ACC112 (cell line): ENCODE measurements at regions not wholly inside any gene's neighbourhood (a gene's known extent, or its start where the extent isn't known, plus 50 kb on each side); places are given as distances from the start of the nearest gene placed in this dataset.
A peak's percentile ranks its signal among the peaks of the same experiment; 100 is the strongest.

ENCODE experiments used
- H2AFZ ChIP-seq: fragments of 200-600 bp; sonication (generic); one replicate; pipeline ENCODE4 v1.6.0; 2017; ENCODE audit warnings: antibody characterized with exemption, low read length; ENCODE audit not compliant: unreplicated experiment
- H3K27ac ChIP-seq: fragments of 200-600 bp; sonication (generic); 2 replicates; pipeline ENCODE4 v1.5.1; 2014; ENCODE audit warnings: low read depth, mild to moderate bottlenecking, antibody characterized with exemption, low read length, moderate library complexity
- H3K27me3 ChIP-seq: fragments of 200-600 bp; sonication (generic); 2 replicates; pipeline ENCODE4 v1.6.1; 2014; ENCODE audit warnings: mild to moderate bottlenecking, antibody characterized with exemption, low read length, moderate library complexity, mixed read lengths; ENCODE audit not compliant: insufficient read depth
- H3K36me3 ChIP-seq: fragments of 200-600 bp; sonication (generic); 2 replicates; pipeline ENCODE4 v1.6.1; 2016; ENCODE audit warnings: mild to moderate bottlenecking, antibody characterized with exemption, low read length, moderate library complexity, mixed read lengths; ENCODE audit not compliant: insufficient read depth
- H3K4me1 ChIP-seq: fragments of 200-600 bp; sonication (generic); one replicate; pipeline ENCODE4 v1.6.1; 2016; ENCODE audit warnings: low read length, mixed read lengths; ENCODE audit not compliant: insufficient read depth, unreplicated experiment, control insufficient read depth
- H3K4me3 ChIP-seq: fragments of 200-600 bp; sonication (generic); 2 replicates; pipeline ENCODE4 v1.5.1; 2014; ENCODE audit warnings: mild to moderate bottlenecking, low read depth, low read length
- H3K79me2 ChIP-seq: fragments of 200-600 bp; sonication (generic); one replicate; pipeline ENCODE4 v1.6.0; 2016; ENCODE audit warnings: low read length; ENCODE audit not compliant: control insufficient read depth, unreplicated experiment, insufficient read depth

DNA sequence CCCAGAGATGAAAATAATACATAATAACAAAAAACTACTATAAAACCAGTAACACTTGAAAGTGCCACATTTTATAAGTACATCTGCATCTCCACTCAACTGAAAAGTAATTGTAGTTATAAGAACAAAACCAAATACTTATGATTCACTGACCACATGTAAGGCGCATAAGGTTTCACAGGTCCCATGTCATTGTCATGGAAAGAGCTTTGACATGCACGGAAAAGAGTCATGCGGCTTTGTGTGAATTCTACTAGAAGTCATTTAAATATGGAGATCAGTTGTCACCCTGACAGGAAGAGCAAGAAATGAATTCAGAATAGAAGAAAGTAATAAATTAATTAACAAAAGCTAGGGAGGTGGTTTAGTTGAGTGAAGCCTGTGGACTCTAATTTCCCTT lies 459.1 kb downstream of the CDH2 start:
- no peaks in the 10 kb centered on the region for H3K36me3 ChIP-seq
- no peaks in the 10 kb centered on the region for H3K27me3 ChIP-seq
- no peaks in the 10 kb centered on the region for H3K79me2 ChIP-seq
- H2AFZ ChIP-seq = no peak overlapping the region
- no peak overlapping the region for H3K27ac ChIP-seq
- peaks cover 25% of the 10 kb centered on the region for H3K4me1 ChIP-seq
- H3K4me3 ChIP-seq = no peak overlapping the region

DNA sequence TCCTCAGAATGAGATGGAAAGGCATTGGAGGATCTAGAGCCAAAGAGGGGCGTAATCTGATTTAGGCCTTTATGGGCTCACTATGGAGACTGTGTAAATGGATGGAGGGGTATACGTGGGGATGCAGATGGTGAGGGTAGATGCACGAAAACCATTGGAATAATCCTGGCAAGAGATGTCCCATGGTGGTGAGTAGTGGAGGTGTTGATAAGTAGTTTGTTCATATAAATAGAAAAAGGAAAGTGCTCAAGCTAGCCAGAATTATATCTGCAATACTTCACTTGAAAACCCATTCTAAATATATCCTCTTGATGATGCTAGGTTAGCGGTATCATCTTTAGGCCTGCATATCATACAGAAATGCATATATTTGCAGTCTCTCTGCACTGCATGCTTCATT lies 459.7 kb downstream of the CDH2 start:
- no peaks in the 10 kb centered on the region for H3K27me3 ChIP-seq
- no peak overlapping the region for H3K27ac ChIP-seq
- H3K4me1 ChIP-seq = peaks cover 27% of the 10 kb centered on the region
- no peak overlapping the region for H3K4me3 ChIP-seq
- no peak overlapping the region for H2AFZ ChIP-seq
- no peaks in the 10 kb centered on the region for H3K36me3 ChIP-seq
- no peaks in the 10 kb centered on the region for H3K79me2 ChIP-seq

DNA sequence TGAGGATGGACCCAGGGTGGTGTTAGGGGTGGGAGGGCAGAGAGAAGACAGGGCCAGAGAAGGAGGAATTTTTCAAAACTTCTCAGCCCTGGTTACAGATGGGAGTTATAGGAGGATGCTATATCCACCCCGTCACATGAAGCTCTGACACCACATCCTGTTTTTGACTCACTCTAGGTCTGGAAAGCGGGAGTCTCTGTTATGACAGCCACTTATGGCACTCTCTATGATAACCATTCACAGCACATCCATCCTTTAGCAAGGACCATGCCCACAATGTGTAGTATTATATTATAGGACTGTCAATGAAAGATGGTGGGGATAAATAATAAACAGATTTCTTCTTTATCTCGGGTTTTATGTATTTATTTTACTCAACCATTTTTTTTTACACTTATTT lies 461.2 kb downstream of the CDH2 start:
- H3K79me2 ChIP-seq = no peaks in the 10 kb centered on the region
- H3K36me3 ChIP-seq = no peaks in the 10 kb centered on the region
- no peak overlapping the region for H3K4me3 ChIP-seq
- peaks cover 37% of the 10 kb centered on the region for H3K4me1 ChIP-seq
- no peak overlapping the region for H2AFZ ChIP-seq
- no peaks in the 10 kb centered on the region for H3K27me3 ChIP-seq
- H3K27ac ChIP-seq = no peak overlapping the region

DNA sequence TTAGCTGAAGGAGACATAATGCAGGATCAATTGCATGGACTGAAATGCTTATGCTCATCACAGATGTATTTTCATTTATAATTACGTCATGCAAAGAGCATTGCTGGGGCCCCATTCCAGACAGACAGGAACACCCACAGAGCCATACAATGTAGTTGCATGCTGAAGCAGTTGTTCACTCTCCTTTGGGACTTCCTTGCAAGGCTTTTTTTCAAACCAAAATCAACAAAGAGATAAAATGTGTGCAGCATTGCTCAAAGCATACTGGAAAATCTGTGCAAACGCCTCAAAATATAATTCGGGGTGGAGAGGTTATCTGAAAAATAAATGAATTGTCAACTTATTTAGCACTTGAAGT lies 463.2 kb downstream of the CDH2 start:
- Histone ChIP-seq H3K27ac (peak overlapping the region; percentile 68), H2AFZ (peak overlapping the region; percentile 46), H3K79me2 (no peaks in the 10 kb centered on the region), H3K27me3 (no peaks in the 10 kb centered on the region), H3K36me3 (no peaks in the 10 kb centered on the region), H3K4me3 (peak overlapping the region; percentile 42), H3K4me1 (peaks cover 37% of the 10 kb centered on the region)

DNA sequence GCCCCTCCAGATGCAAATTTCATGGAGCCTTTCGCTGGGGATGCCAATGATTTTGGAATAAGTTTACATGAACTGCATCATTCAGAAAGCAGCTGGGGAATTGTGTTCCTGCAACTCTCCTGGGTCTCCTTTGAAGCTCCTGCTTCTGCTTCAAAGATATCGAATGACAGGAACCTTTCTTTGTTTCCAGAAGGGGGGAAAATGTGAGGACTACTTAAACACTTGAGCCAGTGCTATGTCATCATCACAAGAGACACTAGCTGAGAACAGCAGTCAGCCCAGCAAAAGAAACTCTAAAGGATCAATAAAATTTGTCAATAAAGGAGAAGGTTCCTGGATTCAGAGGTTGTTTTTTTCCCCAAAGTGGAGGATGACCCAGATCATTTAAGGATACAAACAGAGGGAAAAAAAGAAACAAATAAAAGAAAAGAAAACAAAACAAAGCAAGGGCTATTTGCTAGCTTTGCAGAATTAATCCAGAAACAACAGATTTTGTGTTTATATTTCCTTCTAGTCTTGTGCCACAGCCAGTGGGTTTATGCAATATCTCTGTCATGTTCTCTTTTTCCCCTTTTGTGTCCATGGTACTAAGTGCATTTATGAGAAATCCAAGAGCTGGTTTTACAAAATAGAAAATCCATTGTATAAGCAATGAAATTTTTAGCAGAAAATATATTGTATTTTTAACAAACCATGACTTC lies 463.7 kb downstream of the CDH2 start:
- Histone ChIP-seq H3K4me1 (peaks cover 37% of the 10 kb centered on the region), H3K27ac (peak overlapping the region; percentile 60)

DNA sequence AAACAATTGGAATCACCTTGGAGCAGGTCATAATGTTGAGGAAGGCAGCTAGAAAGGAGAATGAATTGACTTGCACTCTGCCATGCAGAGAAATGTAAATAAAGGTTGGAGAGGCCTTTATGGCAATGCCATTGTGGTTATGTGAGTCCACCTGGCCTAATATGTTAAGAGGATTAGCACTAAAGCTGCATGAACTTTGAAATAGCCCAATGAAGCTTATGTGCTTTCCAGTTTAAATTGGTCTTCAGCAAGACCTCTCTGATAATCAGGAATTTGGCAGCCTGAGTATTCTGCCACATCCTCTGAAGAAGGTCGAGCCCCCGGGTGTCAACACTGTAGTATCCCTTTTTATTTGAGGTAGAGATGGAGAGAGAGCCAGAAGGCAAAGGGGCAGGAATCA lies 464.9 kb downstream of the CDH2 start:
- Histone ChIP-seq H3K79me2 (no peaks in the 10 kb centered on the region), H3K27me3 (no peaks in the 10 kb centered on the region), H3K27ac (no peak overlapping the region), H2AFZ (no peak overlapping the region), H3K4me1 (peaks cover 41% of the 10 kb centered on the region), H3K36me3 (no peaks in the 10 kb centered on the region), H3K4me3 (no peak overlapping the region)

More for the DNA sequence above, 463.7 kb downstream of the CDH2 start:
- no peaks in the 10 kb centered on the region for H3K36me3 ChIP-seq
- H3K27me3 ChIP-seq = no peaks in the 10 kb centered on the region
- H2AFZ ChIP-seq = no peak overlapping the region
- no peaks in the 10 kb centered on the region for H3K79me2 ChIP-seq
- peak overlapping the region; percentile 28; the same call in 1 of the 2 replicates for H3K4me3 ChIP-seq

DNA sequence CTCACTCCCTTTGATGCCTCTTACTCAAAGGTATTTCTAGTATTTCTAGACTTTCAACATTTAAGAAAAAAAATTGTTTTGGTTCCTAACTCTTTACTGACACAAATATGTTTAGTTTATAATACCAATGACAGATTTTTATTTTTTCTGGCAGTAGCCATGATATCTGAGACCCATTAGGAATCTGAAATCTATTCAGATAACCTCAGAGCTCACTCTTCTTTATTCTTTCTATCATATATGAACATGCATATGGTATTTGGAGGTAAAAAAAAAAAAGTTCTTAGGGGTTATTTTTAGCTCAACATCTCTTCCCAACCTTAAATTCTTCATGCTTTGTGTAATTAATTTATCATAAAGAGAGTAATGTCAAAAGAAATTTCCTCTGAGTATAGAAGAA lies 465.5 kb downstream of the CDH2 start:
- Histone ChIP-seq H3K79me2 (no peaks in the 10 kb centered on the region), H2AFZ (no peak overlapping the region), H3K4me1 (peaks cover 41% of the 10 kb centered on the region), H3K36me3 (no peaks in the 10 kb centered on the region), H3K27me3 (no peaks in the 10 kb centered on the region), H3K4me3 (no peak overlapping the region), H3K27ac (no peak overlapping the region)

DNA sequence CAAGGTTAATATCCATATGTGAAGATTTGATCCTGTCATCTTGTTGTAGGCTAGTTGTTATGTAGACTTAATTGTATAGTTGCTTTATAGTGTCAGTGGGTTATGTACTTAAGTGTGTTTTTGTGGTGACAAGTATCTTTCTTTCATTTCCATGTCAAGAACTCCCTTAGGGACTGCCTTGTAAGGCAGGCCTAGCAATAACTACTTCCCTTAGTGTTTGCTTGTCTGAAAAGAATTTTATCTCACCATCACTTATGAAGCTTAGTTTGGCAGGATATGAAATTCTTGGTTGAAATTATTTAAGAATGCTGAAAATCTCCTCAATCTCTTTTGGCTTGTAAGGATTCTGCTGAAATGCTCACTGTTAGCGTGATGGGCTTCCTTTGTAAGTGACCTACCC lies 467.6 kb downstream of the CDH2 start:
- H3K36me3 ChIP-seq = no peaks in the 10 kb centered on the region
- no peak overlapping the region for H3K27ac ChIP-seq
- H2AFZ ChIP-seq = no peak overlapping the region
- H3K27me3 ChIP-seq = no peaks in the 10 kb centered on the region
- H3K4me1 ChIP-seq = peaks cover 32% of the 10 kb centered on the region
- H3K79me2 ChIP-seq = no peaks in the 10 kb centered on the region
- no peak overlapping the region for H3K4me3 ChIP-seq

DNA sequence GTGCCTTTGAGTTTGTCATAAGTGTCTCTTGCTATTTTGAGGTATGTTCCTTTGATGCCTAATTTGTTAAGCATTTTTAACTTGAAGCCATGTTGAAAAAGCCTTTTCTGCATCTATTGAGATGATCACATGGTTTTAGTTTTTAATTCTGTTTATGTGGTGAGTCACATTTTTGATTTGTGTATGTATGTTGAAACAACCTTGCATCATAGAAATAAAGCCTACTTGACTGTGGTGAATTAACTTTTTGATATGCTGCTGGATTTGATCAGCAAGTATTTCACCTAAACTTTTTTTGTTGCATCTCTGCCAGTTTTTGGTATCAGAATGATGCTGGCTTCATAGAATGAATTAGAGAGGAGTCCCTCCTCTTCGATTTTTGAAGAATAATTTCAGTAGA lies 469.7 kb downstream of the CDH2 start:
- peaks cover 13% of the 10 kb centered on the region for H3K4me1 ChIP-seq
- H3K27me3 ChIP-seq = no peaks in the 10 kb centered on the region
- H2AFZ ChIP-seq = no peak overlapping the region
- no peak overlapping the region for H3K27ac ChIP-seq
- no peak overlapping the region for H3K4me3 ChIP-seq
- H3K36me3 ChIP-seq = no peaks in the 10 kb centered on the region
- H3K79me2 ChIP-seq = no peaks in the 10 kb centered on the region

DNA sequence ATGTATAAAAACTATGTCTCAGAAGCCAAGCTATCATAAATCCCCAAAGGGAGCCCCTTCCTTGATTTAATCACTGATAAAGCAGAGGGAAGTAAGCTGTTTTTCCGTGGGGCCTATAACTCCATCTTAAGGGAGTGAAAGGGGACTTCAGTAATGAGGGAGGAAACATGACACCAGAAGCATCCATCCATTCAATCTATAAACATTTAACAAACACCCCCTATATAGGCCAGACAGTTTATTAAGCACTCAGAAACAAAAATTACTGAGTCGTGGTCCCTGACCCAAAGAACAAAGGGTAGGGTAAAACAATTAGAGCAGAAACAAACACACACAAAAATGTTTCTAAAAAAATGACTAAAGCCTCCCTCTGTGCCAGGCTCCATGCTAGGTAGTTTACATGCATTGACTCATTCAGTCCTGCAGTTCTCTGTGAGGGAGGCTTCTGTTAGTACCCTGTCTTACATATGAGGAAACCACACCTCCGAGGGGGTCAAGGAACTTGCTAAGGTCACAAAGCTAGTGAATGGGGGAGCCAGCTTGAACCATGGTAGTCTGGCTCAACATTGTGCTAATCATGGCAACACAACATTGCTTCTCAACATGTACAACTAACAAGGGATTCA lies 472.1 kb downstream of the CDH2 start:
- Histone ChIP-seq H2AFZ (no peak overlapping the region), H3K27me3 (no peaks in the 10 kb centered on the region), H3K27ac (no peak overlapping the region), H3K79me2 (no peaks in the 10 kb centered on the region), H3K4me3 (no peak overlapping the region), H3K4me1 (peaks cover 4% of the 10 kb centered on the region), H3K36me3 (no peaks in the 10 kb centered on the region)

DNA sequence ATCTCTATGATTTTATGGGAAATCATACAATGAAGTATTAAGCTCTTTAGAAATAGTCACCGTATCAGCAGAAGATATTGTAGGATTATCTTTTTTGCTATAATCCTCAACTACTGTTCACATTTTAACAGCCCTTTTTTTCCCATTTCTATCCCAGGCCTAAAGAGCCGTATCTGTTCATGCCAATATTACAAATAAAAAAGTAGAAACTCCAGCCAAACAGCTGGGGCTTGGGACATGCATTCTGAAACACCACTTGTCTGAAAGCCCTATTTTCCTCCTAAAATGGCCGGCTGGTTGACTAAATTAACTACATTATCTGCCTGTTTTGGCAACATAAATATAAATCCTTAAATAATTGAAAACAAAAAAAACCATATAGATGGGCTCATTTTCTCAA lies 477.8 kb downstream of the CDH2 start:
- Histone ChIP-seq H3K27me3 (no peaks in the 10 kb centered on the region), H3K36me3 (no peaks in the 10 kb centered on the region), H3K4me1 (no peaks in the 10 kb centered on the region), H2AFZ (no peak overlapping the region), H3K27ac (no peak overlapping the region), H3K79me2 (no peaks in the 10 kb centered on the region), H3K4me3 (no peak overlapping the region)
